ENCODE measurements at regions not wholly inside any gene's neighbourhood (a gene's known extent, or its start where the extent isn't known, plus 50 kb on each side); places are given as distances from the start of the nearest gene placed in this dataset.

DNA sequence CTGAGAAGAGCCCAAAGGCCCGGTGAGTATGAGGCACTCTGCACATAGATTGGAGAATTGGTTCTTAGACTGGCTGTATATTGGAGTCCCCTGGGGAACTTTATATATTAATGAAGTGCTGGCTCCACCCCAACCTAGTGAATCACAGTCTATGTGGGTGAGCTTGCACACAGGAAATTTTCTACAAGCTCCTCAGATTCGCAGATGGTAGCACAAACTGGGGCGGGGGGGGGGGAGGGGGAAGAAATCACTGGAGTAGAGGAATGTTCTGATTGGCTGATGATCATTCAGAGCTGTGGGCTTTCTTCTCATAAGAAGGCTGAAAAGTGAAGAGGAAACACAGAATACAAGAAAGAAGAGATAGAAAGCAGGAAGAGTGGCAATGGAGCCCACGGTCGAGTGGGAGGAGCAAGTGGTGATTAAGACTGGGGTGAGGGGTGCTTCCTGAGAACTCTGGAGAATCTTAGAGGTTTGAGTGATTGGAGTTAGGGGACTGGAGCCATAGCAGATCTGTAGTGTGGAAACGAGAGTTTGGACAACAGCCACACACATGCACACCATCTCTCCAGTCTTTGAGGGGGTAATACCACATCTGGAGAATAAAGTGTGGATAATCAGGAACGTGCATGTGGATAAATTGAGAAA lies 465.9 kb upstream of the DAB1 start:
- no peak for DNase-seq (ENCODE audit: low read depth in 2 of 3, low spot score in 2 of 3)

DNA sequence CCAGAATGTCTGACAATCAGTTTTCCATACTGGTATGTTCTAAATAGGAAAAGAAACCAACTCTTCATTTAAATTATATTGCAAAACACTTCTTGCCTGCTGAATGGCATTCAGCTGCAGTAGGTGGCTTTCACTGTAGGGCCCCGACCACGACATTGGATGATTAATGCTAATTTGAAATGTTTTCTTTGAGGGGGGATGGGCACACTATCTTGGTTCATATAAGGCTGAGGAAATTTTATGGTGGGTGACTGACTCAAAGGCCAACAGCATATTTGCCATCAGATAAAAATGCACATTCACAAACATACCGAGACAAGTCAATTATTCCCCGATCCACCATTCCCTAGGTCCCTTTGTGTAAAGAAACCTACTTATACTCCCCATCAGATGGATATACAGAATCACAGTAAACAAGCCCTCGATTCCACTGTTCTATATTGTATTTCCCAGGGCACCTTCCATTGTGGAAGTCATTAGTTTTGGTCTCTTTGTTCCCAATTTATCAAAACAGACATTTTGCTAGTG lies 464.2 kb upstream of the DAB1 start:
- no peak for DNase-seq (ENCODE audit: low read depth in 2 of 3, low spot score in 2 of 3)

DNA sequence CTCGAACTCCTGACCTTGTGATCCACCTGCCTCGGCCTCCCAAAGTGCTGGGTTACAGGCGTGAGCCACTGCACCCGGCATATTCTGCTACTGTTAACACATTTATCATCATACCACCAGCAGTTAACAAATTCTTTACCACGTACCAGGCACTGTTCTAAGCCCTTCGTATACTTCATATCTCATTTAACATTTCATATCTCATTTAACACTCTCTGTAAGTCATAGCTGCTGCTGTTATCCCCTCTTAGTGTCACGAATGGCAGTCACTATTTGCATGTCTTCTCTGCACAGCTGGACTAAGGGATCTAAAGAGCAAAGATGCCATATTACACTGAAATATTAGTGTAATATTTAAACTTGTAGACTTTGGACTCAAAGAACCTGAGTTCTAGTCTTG lies 462.5 kb upstream of the DAB1 start:
- no peak for DNase-seq (ENCODE audit: low read depth in 2 of 3, low spot score in 2 of 3)

DNA sequence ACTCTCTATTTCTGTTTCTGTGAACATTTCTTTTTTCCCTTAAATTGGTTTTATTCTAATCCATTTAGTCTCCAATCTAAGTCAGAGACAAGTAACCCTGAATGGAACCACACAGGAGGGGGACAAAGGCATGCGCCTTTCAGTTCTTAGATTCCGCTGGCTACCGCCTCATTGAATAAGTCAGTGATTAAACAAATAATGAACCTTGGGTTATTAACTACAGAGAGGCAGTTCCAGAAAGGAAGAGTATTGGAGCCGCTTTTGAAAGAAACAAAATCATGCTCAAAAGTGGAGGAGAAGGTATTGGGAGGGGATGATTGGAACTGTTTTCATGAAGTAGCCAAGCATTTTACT lies 459.8 kb upstream of the DAB1 start:
- no peak for DNase-seq (ENCODE audit: low read depth in 2 of 3, low spot score in 2 of 3)

DNA sequence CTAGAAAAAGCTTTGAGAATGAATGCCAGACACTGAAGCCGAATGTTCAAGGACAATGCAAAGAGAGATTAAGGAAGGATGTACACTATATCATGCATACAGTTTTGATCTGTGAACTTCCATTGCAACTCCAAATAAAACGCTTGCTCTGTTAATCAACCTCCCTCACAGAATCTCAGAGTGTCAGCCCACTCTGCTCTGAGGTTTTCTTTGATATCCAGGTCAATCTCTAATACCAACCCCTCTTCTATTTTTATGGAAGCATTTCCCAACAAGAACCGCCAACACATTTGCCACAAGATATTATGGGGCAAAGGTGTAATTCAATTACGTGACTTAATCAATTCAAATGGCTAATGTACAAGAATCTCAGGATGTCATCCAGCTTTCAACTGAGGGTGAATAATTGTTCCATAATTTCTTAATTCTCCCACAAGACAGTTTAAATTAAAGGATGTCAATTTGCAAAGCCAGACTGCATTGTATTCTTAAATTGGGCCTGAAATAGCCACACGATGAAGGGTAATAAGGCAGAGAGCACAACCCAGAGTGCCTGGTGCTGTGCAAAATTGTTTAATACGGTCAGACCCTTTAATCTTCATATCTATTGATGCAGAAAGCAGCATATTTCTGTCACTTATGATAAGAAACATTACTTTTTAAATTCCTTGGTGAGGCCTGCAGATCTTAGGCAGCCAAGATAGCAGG lies 459.2 kb upstream of the DAB1 start:
- DNase-seq (ENCODE audit: low read depth in 2 of 3, low spot score in 2 of 3), result no peak

DNA sequence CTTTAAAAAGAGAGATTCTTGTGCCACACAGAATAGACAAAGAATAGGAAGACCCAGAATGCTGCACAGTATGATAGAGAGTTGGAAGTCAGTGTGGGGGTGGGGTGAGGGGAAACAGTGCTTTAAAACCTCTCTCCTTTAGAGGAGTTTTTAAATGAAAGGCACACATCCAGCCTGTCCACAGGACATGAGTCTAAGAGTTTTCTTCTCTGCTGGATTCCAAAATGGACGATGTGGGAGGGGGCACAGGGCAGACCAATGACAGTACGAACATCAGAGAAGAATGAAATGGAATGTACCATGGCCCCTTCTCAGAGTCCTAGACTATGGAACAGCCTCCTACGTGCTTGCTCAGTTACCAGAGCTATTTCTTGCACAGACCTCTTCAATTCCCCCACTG lies 458.2 kb upstream of the DAB1 start:
- DNase-seq (ENCODE audit: low read depth in 2 of 3, low spot score in 2 of 3), result no peak

DNA sequence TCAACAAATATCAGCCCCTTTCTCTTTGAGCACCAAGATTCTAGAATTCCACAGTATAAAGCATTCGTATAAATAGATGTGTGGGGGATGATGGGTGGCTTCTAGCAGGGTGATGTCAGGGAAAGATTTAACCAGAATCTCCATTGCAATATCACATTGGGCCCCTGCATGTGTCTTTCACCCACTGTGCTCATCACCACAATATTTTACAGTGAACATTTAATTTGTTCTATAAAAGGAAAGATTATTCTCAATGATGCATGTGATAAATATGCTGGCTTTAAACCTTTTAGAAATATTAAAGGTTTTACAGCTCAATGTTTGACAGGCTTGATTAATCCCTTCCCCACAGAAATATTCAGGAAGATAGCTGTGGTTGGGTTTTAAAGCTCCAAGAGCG lies 457.8 kb upstream of the DAB1 start:
- no peak for DNase-seq (ENCODE audit: low read depth in 2 of 3, low spot score in 2 of 3)

DNA sequence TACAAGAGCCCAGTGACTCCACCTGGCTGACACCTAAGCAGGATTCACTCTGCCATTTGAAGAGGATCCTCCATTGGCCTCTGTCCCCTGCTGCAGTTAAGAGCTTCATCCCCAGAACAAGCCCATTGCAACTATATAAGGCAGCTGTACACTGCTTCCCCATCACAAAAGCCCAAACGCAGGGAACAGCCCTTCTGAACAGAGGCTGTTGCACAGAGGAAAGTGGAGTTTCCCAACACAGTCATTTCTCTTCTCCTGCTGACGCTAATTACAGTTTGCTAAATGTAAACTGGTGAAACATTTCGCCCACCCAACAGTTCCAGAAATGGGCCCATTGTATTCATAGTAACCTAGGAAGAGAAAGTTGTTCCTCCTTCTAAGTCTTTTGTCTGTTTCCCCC lies 455.8 kb upstream of the DAB1 start:
- no peak for DNase-seq (ENCODE audit: low read depth in 2 of 3, low spot score in 2 of 3)

DNA sequence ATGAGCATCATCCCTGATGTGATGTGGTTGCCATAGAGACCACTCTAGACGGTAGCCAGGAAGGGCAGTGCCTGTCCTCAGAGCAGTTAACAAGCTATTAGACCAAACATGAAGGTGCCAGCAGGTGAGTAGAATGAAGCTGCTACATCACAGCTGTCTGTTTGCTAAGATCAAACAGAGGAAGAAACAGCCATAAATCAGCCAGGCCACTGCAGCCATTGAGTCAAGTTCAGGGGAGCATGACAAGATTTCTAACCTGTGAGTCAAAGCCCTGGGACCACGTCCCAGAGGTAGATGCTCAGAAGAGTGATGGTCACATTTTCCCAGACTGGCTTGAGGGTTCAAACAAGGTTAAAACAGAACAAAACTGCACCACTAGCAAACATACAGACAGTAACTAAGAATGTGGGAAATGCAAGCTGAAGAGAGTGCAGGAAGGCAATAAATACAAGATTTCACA lies 450.6 kb upstream of the DAB1 start:
- no peak for DNase-seq (ENCODE audit: low read depth in 2 of 3, low spot score in 2 of 3)

DNA sequence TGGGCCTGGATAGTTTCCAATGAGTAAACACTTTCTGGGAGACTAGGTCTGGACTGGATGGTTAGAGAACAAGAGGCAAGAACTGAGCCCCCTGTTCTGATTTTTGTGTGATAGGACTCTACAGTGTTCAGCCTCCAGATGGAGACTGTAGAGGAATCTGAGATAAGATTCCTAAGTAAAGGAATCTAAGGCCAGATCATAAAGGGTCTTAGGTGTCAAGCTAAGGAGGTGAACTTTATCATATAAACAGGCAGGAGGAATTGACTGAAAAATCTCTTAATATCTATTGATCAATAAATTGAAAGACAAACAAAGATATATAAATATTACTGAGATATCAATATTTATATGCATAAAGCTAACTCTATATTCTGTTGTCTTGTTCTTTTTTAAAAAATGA lies 449.1 kb upstream of the DAB1 start:
- no peak for DNase-seq (ENCODE audit: low read depth in 2 of 3, low spot score in 2 of 3)

DNA sequence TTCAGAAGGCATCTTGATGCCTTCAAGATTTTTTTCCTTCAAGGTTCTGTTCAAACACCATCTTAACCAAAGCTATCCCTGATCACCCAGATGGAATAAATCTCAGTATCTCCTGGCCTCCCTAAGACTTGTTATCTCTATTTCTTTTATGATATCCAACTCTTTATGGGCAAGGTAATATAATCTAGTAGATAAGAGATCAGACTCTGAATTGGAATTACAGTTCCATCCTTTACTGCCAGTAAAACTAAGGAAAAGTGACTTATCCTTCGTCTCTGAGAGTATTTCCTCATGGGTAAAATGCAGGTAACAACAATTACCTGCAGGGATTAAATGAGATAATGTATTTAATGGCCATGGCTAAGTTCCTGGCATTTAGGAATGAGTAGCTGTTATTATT lies 445.0 kb upstream of the DAB1 start:
- no peak for DNase-seq (ENCODE audit: low read depth in 2 of 3, low spot score in 2 of 3)

DNA sequence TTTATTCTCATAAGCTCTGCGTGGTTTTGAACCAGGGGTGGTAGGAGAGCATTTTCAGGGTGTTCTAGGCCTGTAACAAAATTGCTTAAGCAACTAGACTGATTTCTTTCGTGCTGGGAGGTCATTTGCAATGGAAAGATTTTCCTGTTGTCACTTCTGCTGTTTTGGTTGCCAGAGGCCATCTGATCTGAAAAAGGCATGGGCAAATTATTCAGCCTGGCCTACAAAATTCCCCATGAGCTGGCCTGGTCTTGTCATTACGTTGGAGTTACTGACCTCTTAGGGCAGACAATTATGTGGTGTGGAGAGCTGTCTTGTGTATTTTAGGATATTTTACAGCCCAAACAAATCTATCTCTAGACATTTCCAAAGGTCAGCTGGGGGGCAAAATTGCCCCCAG lies 444.4 kb upstream of the DAB1 start:
- DNase-seq (ENCODE audit: low read depth in 2 of 3, low spot score in 2 of 3), result no peak

DNA sequence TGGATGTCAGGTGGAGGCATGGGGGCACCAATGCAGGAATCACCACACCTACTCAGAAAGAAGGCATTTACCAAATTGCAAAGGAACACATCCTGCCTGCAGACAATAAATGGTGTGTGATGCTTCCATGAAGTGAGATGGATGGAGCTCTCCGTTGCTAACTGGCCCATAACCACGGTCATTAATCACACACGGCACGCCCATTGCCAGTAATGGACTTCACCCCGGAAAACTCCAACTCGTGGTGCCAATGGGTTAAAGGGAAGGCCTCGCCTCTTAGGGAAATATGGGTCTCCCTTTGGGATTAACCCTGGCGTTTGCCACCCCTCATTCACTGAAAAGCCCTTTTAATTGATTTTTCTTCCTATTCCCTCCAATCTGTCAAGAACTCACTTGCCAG lies 443.1 kb upstream of the DAB1 start:
- no peak for DNase-seq (ENCODE audit: low read depth in 2 of 3, low spot score in 2 of 3)

DNA sequence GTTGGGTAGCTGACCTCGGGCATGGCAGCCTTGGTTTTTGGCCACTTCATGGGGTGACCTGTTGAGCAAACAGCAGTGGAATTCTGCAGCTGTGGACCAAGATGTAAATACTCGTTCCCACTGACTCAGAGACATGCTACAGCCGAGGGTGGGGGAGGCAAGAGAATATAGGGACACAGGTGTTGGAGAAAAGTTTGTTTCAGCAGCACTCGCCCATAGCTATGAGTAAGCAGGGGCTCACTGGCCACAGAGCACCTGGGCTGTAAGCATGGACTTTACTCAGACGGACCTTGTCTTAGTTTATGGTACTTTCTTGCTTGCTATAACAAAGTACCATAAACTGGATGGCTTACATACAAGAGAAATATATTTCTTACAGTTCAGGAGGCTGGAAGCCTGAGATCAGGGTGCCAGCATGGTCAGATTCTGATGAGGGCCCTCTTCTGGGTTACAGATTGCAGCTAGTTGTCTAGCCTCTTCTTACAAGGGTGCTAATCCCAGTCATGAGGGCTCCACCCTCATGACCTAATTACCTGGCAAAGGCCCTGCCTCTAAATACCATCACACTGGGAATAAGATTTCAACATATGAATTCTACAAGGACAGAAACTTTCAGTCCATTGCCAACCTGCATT lies 437.2 kb upstream of the DAB1 start:
- no peak for DNase-seq (ENCODE audit: low read depth in 2 of 3, low spot score in 2 of 3)

DNA sequence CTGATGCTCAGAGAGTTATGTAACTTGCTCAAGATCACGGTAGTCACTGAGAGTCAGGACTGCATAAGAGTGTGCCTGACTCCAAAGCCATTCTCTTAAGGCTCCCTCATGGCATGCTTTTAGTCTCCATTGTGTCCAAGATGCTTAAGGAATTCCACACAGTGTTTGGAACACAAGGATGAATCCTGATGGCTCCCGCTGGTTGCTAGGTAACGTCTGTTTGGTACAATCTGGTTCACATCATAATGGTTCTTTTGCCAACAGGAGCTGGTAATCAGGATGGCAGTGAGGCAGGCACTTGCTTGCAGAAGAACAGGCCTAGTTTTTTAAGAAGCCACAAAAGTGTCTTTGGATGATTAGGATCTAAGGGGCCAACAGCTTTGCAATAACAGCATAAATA lies 436.5 kb upstream of the DAB1 start:
- no peak for DNase-seq (ENCODE audit: low read depth in 2 of 3, low spot score in 2 of 3)

DNA sequence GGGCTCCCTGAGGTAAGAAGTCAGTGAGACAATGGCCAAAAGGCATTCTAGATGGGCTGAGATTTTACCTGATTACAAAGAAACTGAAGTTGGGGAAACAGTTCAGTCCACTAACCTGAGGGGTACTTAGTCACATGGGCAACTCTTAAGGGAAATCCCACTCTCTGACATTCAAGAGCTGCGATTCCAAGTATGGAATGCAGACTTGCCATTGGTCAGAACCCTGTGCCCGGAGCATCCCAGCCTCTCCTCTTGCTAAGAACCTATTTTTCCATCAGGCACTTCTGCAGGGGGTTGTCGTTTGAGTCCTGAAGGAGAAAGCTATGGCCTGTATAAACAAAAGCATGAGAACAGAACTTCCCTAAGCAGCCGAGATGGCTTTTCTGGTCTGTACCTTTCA lies 434.9 kb upstream of the DAB1 start:
- DNase-seq (ENCODE audit: low read depth in 2 of 3, low spot score in 2 of 3), result no peak

DNA sequence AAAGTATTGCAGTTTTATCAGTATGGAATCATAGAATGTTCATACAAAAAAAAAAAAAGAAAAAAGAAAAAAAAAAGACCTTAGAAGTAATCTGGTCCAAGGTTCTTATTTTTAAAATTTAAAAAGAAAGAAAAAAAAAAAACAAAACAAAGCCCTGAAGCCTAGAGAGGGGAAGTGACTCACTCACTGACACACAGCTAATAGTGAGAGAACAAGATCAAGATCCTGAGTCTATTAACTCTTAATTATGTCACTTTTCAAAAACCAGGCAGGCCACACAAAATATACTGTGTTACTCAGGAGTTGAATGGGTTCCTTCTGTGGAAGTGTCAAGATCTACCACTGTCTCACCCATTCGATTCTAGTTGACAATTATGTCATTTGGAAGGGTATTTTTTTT lies 433.9 kb upstream of the DAB1 start:
- no peak for DNase-seq (ENCODE audit: low read depth in 2 of 3, low spot score in 2 of 3)

DNA sequence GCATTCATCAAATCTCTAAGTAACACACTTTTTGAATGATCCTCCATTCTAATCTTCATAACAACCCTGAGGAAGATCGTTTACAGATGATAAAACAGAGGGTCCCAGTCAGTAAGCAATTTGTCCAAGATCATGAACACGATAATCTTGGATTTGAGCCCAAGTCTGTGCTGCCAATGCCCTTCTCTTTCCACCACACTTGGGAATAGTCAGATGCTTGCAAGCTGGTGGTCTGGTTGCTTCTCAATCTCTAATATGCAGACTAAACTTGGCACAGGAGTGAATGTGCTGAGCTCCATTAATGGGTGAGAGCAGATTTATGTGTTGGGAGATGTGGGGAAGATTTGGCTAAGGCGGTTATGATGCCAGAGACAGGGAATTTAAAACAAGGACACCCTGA lies 430.6 kb upstream of the DAB1 start:
- DNase-seq (ENCODE audit: low read depth in 2 of 3, low spot score in 2 of 3), result no peak

DNA sequence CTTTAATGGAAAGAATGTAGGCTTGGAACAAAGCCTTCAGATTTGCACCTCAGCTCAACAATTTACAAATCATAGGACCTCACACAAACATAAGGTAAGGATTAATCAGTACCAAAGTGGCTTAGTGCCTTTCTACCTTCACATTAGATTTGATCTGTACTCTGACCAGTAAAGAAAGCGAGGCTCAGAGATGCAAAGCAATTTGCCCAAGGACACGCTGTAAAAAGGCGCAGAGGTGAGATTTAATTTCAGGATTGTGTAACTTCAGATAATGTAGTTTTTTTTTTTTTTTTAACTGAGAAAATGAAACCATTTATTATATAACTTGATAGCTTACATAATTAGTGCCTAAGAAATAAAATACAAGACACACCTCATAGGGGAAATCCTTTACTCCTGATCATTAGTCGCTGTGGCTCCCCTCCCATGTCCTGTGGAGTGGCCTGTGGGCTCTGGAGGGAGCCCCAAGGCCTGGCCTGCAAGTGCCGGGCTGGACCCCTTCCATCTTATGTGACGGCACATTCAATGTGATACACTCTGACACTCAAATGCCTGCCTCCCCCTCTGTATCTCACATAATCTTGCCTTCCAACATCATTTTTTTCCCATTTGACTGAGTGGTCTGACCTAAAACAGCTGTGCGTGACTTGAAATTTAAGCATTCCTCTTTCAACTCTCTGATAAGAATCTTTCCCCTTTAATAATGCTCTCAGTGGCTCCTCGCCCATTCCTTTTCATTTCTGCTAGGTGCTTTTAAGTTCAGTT lies 426.5 kb upstream of the DAB1 start:
- DNase-seq (ENCODE audit: low read depth in 2 of 3, low spot score in 2 of 3), result no peak

DNA sequence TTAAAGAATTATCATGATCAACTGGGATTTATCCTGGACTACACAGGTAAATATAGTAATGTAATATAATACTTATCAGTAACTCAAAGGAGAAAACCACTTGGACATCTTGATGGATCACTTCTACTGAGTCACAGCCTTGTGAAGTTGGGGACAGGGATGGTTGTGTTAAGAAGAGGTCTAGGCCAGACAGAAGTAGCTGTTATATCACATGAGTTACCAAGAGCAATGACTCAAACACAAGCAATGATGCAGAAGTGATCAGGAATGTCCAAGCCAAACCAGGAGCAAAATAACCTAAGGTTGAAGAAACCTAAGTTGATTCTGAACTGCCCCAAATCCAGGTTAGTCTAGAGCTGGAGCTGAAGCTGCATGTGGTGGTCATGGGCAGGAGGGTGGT lies 424.5 kb upstream of the DAB1 start:
- no peak for DNase-seq (ENCODE audit: low read depth in 2 of 3, low spot score in 2 of 3)

DNA sequence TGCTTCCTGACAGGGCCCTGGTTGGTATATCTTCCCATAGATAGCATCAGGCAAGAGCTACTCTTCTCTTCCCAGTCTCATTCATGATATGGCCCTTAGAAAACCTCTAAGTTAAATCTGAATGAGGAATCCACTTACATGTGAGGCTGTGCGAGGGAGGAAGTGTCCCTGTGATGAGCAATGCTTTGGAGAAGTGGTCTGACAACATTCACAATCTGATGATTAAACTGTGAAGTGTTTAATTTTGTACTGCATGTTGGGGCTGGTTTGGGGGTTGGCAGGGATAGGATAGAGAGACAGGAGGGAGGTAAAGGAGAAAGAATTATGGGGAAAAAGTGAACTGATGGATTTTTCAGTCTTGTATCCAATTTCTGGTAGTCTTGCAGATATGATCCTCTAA lies 421.2 kb upstream of the DAB1 start:
- no peak for DNase-seq (ENCODE audit: low read depth in 2 of 3, low spot score in 2 of 3)

Measured in hematopoietic multipotent progenitor cell (in vitro differentiated cells).